ENCODE measurements at regions not wholly inside any gene's neighbourhood (a gene's known extent, or its start where the extent isn't known, plus 50 kb on each side); places are given as distances from the start of the nearest gene placed in this dataset.

- TF ChIP-seq CTCF (IDR thresholded peaks at IDR 0.05): no peak
- TF ChIP-seq POLR2A (IDR thresholded peaks at IDR 0.05): no peak
Observed at GRCh38 chr10:64458306-64458705, 937.1 kb downstream of the REEP3 start.

Data from body of pancreas (tissue), 4 donors.